Fibroblast of pulmonary artery (primary cell): ENCODE measurements at regions not wholly inside any gene's neighbourhood (a gene's known extent, or its start where the extent isn't known, plus 50 kb on each side); places are given as distances from the start of the nearest gene placed in this dataset.

ENCODE experiments used
- DNase-seq: peaks from one replicate; pipeline ENCODE4 v3.0.0-alpha.2; 2010; ENCODE audit warnings: low read depth
- H3K4me3 ChIP-seq: replicated peaks from 2 replicates; pipeline ENCODE4 v1.5.1; 2011; ENCODE audit warnings: low read depth, mild to moderate bottlenecking, control low read depth, low read length, moderate library complexity
- TF ChIP-seq, protein P1 (sequence below): IDR thresholded peaks from 2 replicates; pipeline ENCODE4 v1.5.1; 2011; ENCODE audit warnings: mild to moderate bottlenecking, control low read depth, low read length, inconsistent platforms; ENCODE audit errors: missing control alignments

GRCh38 chr6:14440940-14441781, 323.6 kb downstream of the CD83 start:
- TF ChIP-seq, protein P1, sequence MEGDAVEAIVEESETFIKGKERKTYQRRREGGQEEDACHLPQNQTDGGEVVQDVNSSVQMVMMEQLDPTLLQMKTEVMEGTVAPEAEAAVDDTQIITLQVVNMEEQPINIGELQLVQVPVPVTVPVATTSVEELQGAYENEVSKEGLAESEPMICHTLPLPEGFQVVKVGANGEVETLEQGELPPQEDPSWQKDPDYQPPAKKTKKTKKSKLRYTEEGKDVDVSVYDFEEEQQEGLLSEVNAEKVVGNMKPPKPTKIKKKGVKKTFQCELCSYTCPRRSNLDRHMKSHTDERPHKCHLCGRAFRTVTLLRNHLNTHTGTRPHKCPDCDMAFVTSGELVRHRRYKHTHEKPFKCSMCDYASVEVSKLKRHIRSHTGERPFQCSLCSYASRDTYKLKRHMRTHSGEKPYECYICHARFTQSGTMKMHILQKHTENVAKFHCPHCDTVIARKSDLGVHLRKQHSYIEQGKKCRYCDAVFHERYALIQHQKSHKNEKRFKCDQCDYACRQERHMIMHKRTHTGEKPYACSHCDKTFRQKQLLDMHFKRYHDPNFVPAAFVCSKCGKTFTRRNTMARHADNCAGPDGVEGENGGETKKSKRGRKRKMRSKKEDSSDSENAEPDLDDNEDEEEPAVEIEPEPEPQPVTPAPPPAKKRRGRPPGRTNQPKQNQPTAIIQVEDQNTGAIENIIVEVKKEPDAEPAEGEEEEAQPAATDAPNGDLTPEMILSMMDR: no peak
- DNase-seq: peak; percentile 56
- no peak overlapping the region for H3K4me3 ChIP-seq

GRCh38 chr6:14442242-14442641, 324.7 kb downstream of the CD83 start:
- TF ChIP-seq, protein P1: no peak

GRCh38 chr6:14443629-14444268, 326.2 kb downstream of the CD83 start:
- H3K4me3 ChIP-seq: no peak overlapping the region
- TF ChIP-seq, protein P1: no peak
- DNase-seq: no peak

More at GRCh38 chr6:14442242-14442641, 324.7 kb downstream of the CD83 start:
- DNase-seq: no peak
- no peak overlapping the region for H3K4me3 ChIP-seq

- H3K4me3 ChIP-seq: no peak overlapping the region
- DNase-seq: no peak
- TF ChIP-seq, protein P1: no peak
Observed at GRCh38 chr6:14444295-14444972, 326.9 kb downstream of the CD83 start.

DNA sequence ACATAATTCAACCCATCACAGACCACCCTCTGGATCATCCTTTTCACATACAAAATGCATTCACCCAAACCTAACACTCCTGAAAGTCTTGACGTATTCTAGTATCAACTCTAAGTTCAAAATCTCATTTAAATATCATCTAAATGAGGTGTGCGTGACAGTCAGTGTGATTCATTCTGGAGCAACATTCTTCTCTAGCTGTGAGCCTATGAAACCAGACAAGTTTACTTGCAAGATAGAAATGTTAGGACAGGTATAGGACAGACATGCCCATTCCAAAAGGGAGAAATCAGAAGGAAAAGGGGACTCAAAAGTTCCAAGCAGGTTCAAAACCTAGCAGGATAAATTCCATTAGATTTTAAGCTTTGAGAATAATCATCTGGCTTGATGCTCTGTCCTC, 329.7 kb downstream of the CD83 start:
- H3K4me3 ChIP-seq: no peak overlapping the region
- TF ChIP-seq, protein P1: no peak
- no peak for DNase-seq

DNA sequence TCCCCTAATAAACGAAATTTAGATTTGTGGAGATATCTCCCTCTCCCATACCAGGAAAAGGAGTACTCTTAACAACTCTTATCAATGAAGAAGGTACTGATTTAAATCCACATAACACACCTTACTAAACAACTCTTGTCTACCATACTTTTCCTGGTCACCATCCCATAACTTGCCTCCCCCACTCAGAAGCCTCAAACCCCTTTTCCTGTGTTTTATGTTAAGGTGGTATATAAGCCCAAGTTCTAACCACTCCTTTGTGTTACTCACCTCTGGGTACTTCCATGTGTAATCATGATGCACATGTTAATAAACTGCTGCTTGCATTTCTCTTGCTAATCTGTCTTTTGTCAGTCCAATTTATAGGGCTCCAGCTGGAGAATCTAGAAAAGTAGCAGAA, 330.7 kb downstream of the CD83 start:
- H3K4me3 ChIP-seq: no peak overlapping the region
- TF ChIP-seq, protein P1: no peak
- DNase-seq: no peak
